ENCODE measurements at regions not wholly inside any gene's neighbourhood (a gene's known extent, or its start where the extent isn't known, plus 50 kb on each side); places are given as distances from the start of the nearest gene placed in this dataset.

- Histone ChIP-seq H4K8ac (ENCODE audit: low read depth, low read length) (no peak overlapping the region), H2AK5ac (ENCODE audit: low read depth, low read length) (no peak overlapping the region), H3K9ac (ENCODE audit: low read depth, low read length, poor library complexity) (no peak overlapping the region), H3K4me2 (ENCODE audit: insufficient read depth, low read length, poor library complexity, severe bottlenecking) (no peak overlapping the region), H3K4me3 (ENCODE audit: low read length in 2 of 2) (no peak overlapping the region), H2BK5ac (ENCODE audit: low read length) (no peak overlapping the region), H2BK15ac (ENCODE audit: low read length) (no peak overlapping the region), H3K23ac (ENCODE audit: low read depth, low read length, poor library complexity) (no peak overlapping the region), H3K14ac (ENCODE audit: low read length) (no peak overlapping the region), H3K4ac (ENCODE audit: low read length) (no peak overlapping the region), H2AFZ (ENCODE audit: low read length) (no peak overlapping the region), H2BK120ac (ENCODE audit: low read depth, low read length) (no peak overlapping the region), H3K27me3 (ENCODE audit: control insufficient read depth in 3 of 3, insufficient read depth in 3 of 3, low read depth in 1 of 3, low read length in 3 of 3) (no peaks in the 10 kb centered on the region), H2BK12ac (ENCODE audit: low read length) (no peak overlapping the region), H3K18ac (ENCODE audit: low read length) (no peak overlapping the region), H3K36me3 (replicated peaks in 1 of 2; ENCODE audit: control insufficient read depth in 2 of 2, insufficient read depth in 2 of 2, low read length in 2 of 2) (no peaks in the 10 kb centered on the region), H3K9me3 (replicated peaks in 1 of 2; ENCODE audit: control insufficient read depth in 2 of 2, insufficient read depth in 1 of 2, low read depth in 1 of 2, low read length in 2 of 2) (no peaks in the 10 kb centered on the region), H3K27ac (replicated peaks; ENCODE audit: low read length) (no peak overlapping the region), H3K79me1 (ENCODE audit: low read depth, low read length) (no peaks in the 10 kb centered on the region), H4K91ac (ENCODE audit: low read depth, low read length, poor library complexity) (no peak overlapping the region), H3K4me1 (ENCODE audit: control insufficient read depth in 2 of 2, insufficient read depth in 1 of 2, low read depth in 1 of 2, low read length in 2 of 2) (no peaks in the 10 kb centered on the region)
- peak; percentile 32 for DNase-seq (ENCODE audit: low spot score)
- WGBS, 2 donors (ENCODE audit: extremely low coverage in 2 of 2, insufficient read length in 2 of 2, insufficient replicate concordance in 1 of 2): no CpG with 5 or more reads among the region's 4 CpGs
Measured at GRCh38 chr16:56041556-56042140, 149.6 kb upstream of the GNAO1 start.

GRCh38 chr16:56038564-56039098 is 152.7 kb upstream of the GNAO1 start:
- no peak overlapping the region for H3K14ac ChIP-seq (ENCODE audit: low read length)
- no peak overlapping the region for H4K91ac ChIP-seq (ENCODE audit: low read depth, low read length, poor library complexity)
- no peak overlapping the region for H4K8ac ChIP-seq (ENCODE audit: low read depth, low read length)
- H2BK15ac ChIP-seq (ENCODE audit: low read length): no peak overlapping the region
- no peak overlapping the region for H2BK12ac ChIP-seq (ENCODE audit: low read length)
- H3K23ac ChIP-seq (ENCODE audit: low read depth, low read length, poor library complexity): no peak overlapping the region
- H3K36me3 ChIP-seq (replicated peaks in 1 of 2; ENCODE audit: control insufficient read depth in 2 of 2, insufficient read depth in 2 of 2, low read length in 2 of 2): no peaks in the 10 kb centered on the region
- no peaks in the 10 kb centered on the region for H3K27me3 ChIP-seq (ENCODE audit: control insufficient read depth in 3 of 3, insufficient read depth in 3 of 3, low read depth in 1 of 3, low read length in 3 of 3)
- H3K4ac ChIP-seq (ENCODE audit: low read length): no peak overlapping the region
- DNase-seq (ENCODE audit: low spot score): no peak
- H3K4me3 ChIP-seq (ENCODE audit: low read length in 2 of 2): no peak overlapping the region
- no peak overlapping the region for H2BK5ac ChIP-seq (ENCODE audit: low read length)
- H2BK120ac ChIP-seq (ENCODE audit: low read depth, low read length): no peak overlapping the region
- H2AFZ ChIP-seq (ENCODE audit: low read length): no peak overlapping the region
- no peak overlapping the region for H3K9ac ChIP-seq (ENCODE audit: low read depth, low read length, poor library complexity)
- WGBS, 2 donors (ENCODE audit: extremely low coverage in 2 of 2, insufficient read length in 2 of 2, insufficient replicate concordance in 1 of 2): no CpG with 5 or more reads among the region's 3 CpGs
- H3K27ac ChIP-seq (replicated peaks; ENCODE audit: low read length): no peak overlapping the region
- no peak overlapping the region for H3K18ac ChIP-seq (ENCODE audit: low read length)
- H3K4me1 ChIP-seq (ENCODE audit: control insufficient read depth in 2 of 2, insufficient read depth in 1 of 2, low read depth in 1 of 2, low read length in 2 of 2): no peaks in the 10 kb centered on the region
- H3K79me1 ChIP-seq (ENCODE audit: low read depth, low read length): no peaks in the 10 kb centered on the region
- H2AK5ac ChIP-seq (ENCODE audit: low read depth, low read length): no peak overlapping the region
- no peak overlapping the region for H3K4me2 ChIP-seq (ENCODE audit: insufficient read depth, low read length, poor library complexity, severe bottlenecking)
- H3K9me3 ChIP-seq (replicated peaks in 1 of 2; ENCODE audit: control insufficient read depth in 2 of 2, insufficient read depth in 1 of 2, low read depth in 1 of 2, low read length in 2 of 2): no peaks in the 10 kb centered on the region

- Histone ChIP-seq H3K27ac (replicated peaks; ENCODE audit: low read length) (no peak overlapping the region), H2BK120ac (ENCODE audit: low read depth, low read length) (no peak overlapping the region)
Measured at GRCh38 chr16:56032072-56032471, 156.9 kb upstream of the CES5A start.

DNA sequence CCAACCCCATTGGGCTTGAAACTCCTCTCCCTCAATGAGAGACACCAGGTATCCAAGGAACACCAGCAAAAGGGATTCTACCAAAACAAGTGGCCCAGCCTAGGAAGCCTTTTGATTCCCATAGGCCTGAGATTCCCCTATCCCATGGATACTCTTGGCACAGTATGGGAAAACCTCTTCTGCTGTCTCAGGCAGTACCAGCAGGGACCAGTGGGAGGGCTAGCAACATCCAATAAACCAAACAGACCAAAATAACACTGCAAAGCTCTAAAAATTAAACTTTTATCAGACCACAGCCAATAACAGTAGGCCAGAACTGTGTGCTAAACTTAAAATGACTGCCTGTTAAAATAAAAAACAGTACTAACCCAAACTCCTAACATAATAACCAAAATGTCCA is 153.9 kb upstream of the CES5A start:
- Histone ChIP-seq H2BK120ac (ENCODE audit: low read depth, low read length) (no peak overlapping the region), H3K27me3 (ENCODE audit: control insufficient read depth in 3 of 3, insufficient read depth in 3 of 3, low read depth in 1 of 3, low read length in 3 of 3) (no peaks in the 10 kb centered on the region), H3K79me1 (ENCODE audit: low read depth, low read length) (peaks cover 2% of the 10 kb centered on the region), H2AFZ (ENCODE audit: low read length) (no peak overlapping the region), H2AK5ac (ENCODE audit: low read depth, low read length) (no peak overlapping the region), H3K4ac (ENCODE audit: low read length) (no peak overlapping the region), H3K4me1 (ENCODE audit: control insufficient read depth in 2 of 2, insufficient read depth in 1 of 2, low read depth in 1 of 2, low read length in 2 of 2) (no peaks in the 10 kb centered on the region), H4K8ac (ENCODE audit: low read depth, low read length) (no peak overlapping the region), H3K4me3 (ENCODE audit: low read length in 2 of 2) (no peak overlapping the region), H3K9ac (ENCODE audit: low read depth, low read length, poor library complexity) (no peak overlapping the region), H4K91ac (ENCODE audit: low read depth, low read length, poor library complexity) (no peak overlapping the region), H3K4me2 (ENCODE audit: insufficient read depth, low read length, poor library complexity, severe bottlenecking) (no peak overlapping the region), H2BK12ac (ENCODE audit: low read length) (no peak overlapping the region), H3K36me3 (replicated peaks in 1 of 2; ENCODE audit: control insufficient read depth in 2 of 2, insufficient read depth in 2 of 2, low read length in 2 of 2) (no peaks in the 10 kb centered on the region), H3K27ac (replicated peaks; ENCODE audit: low read length) (no peak overlapping the region), H2BK5ac (ENCODE audit: low read length) (no peak overlapping the region), H3K23ac (ENCODE audit: low read depth, low read length, poor library complexity) (no peak overlapping the region), H2BK15ac (ENCODE audit: low read length) (no peak overlapping the region), H3K14ac (ENCODE audit: low read length) (no peak overlapping the region), H3K18ac (ENCODE audit: low read length) (no peak overlapping the region), H3K9me3 (replicated peaks in 1 of 2; ENCODE audit: control insufficient read depth in 2 of 2, insufficient read depth in 1 of 2, low read depth in 1 of 2, low read length in 2 of 2) (peaks cover 0 to 2% of the 10 kb centered on the region in 2 donors)
- no peak for DNase-seq (ENCODE audit: low spot score)

More at GRCh38 chr16:56032072-56032471, 156.9 kb upstream of the CES5A start:
- Histone ChIP-seq H3K4me2 (ENCODE audit: insufficient read depth, low read length, poor library complexity, severe bottlenecking) (no peak overlapping the region), H2BK15ac (ENCODE audit: low read length) (no peak overlapping the region), H4K8ac (ENCODE audit: low read depth, low read length) (no peak overlapping the region), H3K18ac (ENCODE audit: low read length) (no peak overlapping the region), H2AFZ (ENCODE audit: low read length) (no peak overlapping the region), H3K23ac (ENCODE audit: low read depth, low read length, poor library complexity) (no peak overlapping the region), H2BK12ac (ENCODE audit: low read length) (no peak overlapping the region), H3K4me1 (ENCODE audit: control insufficient read depth in 2 of 2, insufficient read depth in 1 of 2, low read depth in 1 of 2, low read length in 2 of 2) (no peaks in the 10 kb centered on the region), H3K36me3 (replicated peaks in 1 of 2; ENCODE audit: control insufficient read depth in 2 of 2, insufficient read depth in 2 of 2, low read length in 2 of 2) (no peaks in the 10 kb centered on the region), H3K4ac (ENCODE audit: low read length) (no peak overlapping the region), H3K79me1 (ENCODE audit: low read depth, low read length) (peaks cover 2% of the 10 kb centered on the region), H3K4me3 (ENCODE audit: low read length in 2 of 2) (no peak overlapping the region), H2AK5ac (ENCODE audit: low read depth, low read length) (no peak overlapping the region), H3K27me3 (ENCODE audit: control insufficient read depth in 3 of 3, insufficient read depth in 3 of 3, low read depth in 1 of 3, low read length in 3 of 3) (no peaks in the 10 kb centered on the region), H3K9ac (ENCODE audit: low read depth, low read length, poor library complexity) (no peak overlapping the region), H2BK5ac (ENCODE audit: low read length) (no peak overlapping the region), H3K14ac (ENCODE audit: low read length) (no peak overlapping the region), H4K91ac (ENCODE audit: low read depth, low read length, poor library complexity) (no peak overlapping the region), H3K9me3 (replicated peaks in 1 of 2; ENCODE audit: control insufficient read depth in 2 of 2, insufficient read depth in 1 of 2, low read depth in 1 of 2, low read length in 2 of 2) (no peaks in the 10 kb centered on the region)
- no peak for DNase-seq (ENCODE audit: low spot score)
- WGBS, 2 donors (ENCODE audit: extremely low coverage in 2 of 2, insufficient read length in 2 of 2, insufficient replicate concordance in 1 of 2): no CpG with 5 or more reads among the region's 1 CpG

All from neuronal stem cell (in vitro differentiated cells).